ENCODE measurements at regions not wholly inside any gene's neighbourhood (a gene's known extent, or its start where the extent isn't known, plus 50 kb on each side); places are given as distances from the start of the nearest gene placed in this dataset.

- TF ChIP-seq POLR2AphosphoS5 (IDR thresholded peaks at IDR 0.05; ENCODE audit: low read depth, low read length) (no peak), FOXP2 (optimal IDR thresholded peaks at IDR 0.05; ENCODE audit: borderline replicate concordance, extremely low read depth, extremely low read length, insufficient read depth) (no peak)
These were observed 836.9 kb upstream of the HS3ST1 start for GRCh38 chr4:12265554-12265953.
